H1 (cell line): ENCODE measurements at regions not wholly inside any gene's neighbourhood (a gene's known extent, or its start where the extent isn't known, plus 50 kb on each side); places are given as distances from the start of the nearest gene placed in this dataset.

Source experiments
- CTCF ChIA-PET: fragments of 300-600 bp; sonication (Branson Sonifier 250); formaldehyde crosslinking; loops from one replicate; lab custom pipeline; 2021; ENCODE audit not compliant: partially characterized antibody; lab: Charles Lee
- POLR2A ChIA-PET: fragments of 300-600 bp; sonication (Branson Sonifier 250); formaldehyde crosslinking; loops from one replicate; lab custom pipeline; 2021; ENCODE audit warnings: inconsistent platforms; ENCODE audit not compliant: partially characterized antibody; lab: Charles Lee
- DNase-seq, 2 experiments: peaks; one replicate each; pipeline versions ENCODE4 v3.0.0 to v3.0.0-alpha.2; 2010 to 2022; ENCODE audit warnings: low spot score in 2 of 2, low read depth in 1 of 2, mixed read lengths in 1 of 2
- FAIRE-seq: peaks from 2 replicates; lab custom pipeline; 2011; peaks lifted over from hg19 to GRCh38; lab: Jason Lieb, UNC
- H2AFZ ChIP-seq: 2 replicates; pipeline ENCODE4 v1.8.1; 2012; ENCODE audit warnings: low read length, inconsistent platforms
- H2AK5ac ChIP-seq: 2 replicates; pipeline ENCODE4 v1.6.1; 2013; ENCODE audit warnings: low read depth, low read length
- H2BK120ac ChIP-seq: replicated peaks from 2 replicates; pipeline ENCODE3; 2013; ENCODE audit warnings: low read depth, low read length, inconsistent platforms
- H2BK12ac ChIP-seq: 2 replicates; pipeline ENCODE4 v1.6.1; 2013; ENCODE audit warnings: low read depth, low read length
- H2BK15ac ChIP-seq: 2 replicates; pipeline ENCODE4 v1.6.1; 2013; ENCODE audit warnings: low read length
- H2BK20ac ChIP-seq: 2 replicates; pipeline ENCODE4 v1.6.1; 2013; ENCODE audit warnings: low read length
- H2BK5ac ChIP-seq: 2 replicates; pipeline ENCODE4 v1.6.1; 2013; ENCODE audit warnings: low read depth, low read length
- H3K14ac ChIP-seq: 2 replicates; pipeline ENCODE4 v1.6.1; 2013; ENCODE audit warnings: inconsistent platforms; ENCODE audit not compliant: insufficient read length
- H3K18ac ChIP-seq: 2 replicates; pipeline ENCODE4 v1.6.1; 2013; ENCODE audit warnings: low read length; ENCODE audit errors: extremely low read depth
- H3K23ac ChIP-seq: 2 replicates; pipeline ENCODE4 v1.6.1; 2013; ENCODE audit warnings: inconsistent platforms; ENCODE audit not compliant: insufficient read length
- H3K23me2 ChIP-seq: 2 replicates; pipeline ENCODE4 v1.6.1; 2013; ENCODE audit warnings: low read depth, low read length
- H3K27ac ChIP-seq: 2 replicates; pipeline ENCODE4 v1.6.1; 2011; ENCODE audit warnings: low read depth, low read length, inconsistent platforms
- H3K27me3 ChIP-seq, 4 experiments: replicated peaks in 1 of 4; 1 replicate in 1 of 4; 2 replicates in 3 of 4; pipeline versions ENCODE4 v1.6.1 to v1.8.1; 2011 to 2013; ENCODE audit warnings: low read length in 3 of 4, mild to moderate bottlenecking in 3 of 4, inconsistent platforms in 2 of 4, mixed read lengths in 2 of 4, moderate library complexity in 1 of 4; ENCODE audit not compliant: control insufficient read depth in 3 of 4, insufficient read depth in 3 of 4; ENCODE audit errors: extremely low read depth in 1 of 4
- H3K36me3 ChIP-seq, 4 experiments: 2 replicates each; pipeline versions ENCODE4 v1.6.1 to v1.8.1; 2011 to 2013; ENCODE audit warnings: mild to moderate bottlenecking in 4 of 4, low read length in 3 of 4, moderate library complexity in 2 of 4, control low read depth in 1 of 4, inconsistent platforms in 1 of 4; ENCODE audit not compliant: insufficient read depth in 4 of 4, control insufficient read depth in 2 of 4
- H3K4ac ChIP-seq: replicated peaks from 2 replicates; pipeline ENCODE3; 2013; ENCODE audit warnings: low read length, low read depth, mixed read lengths, inconsistent platforms; ENCODE audit not compliant: insufficient read length
- H3K4me1 ChIP-seq, 4 experiments: replicated peaks in 1 of 4; 1 replicate in 1 of 4; 2 replicates in 3 of 4; pipeline versions ENCODE4 v1.6.1 to v1.8.1; 2011 to 2013; ENCODE audit warnings: low read length in 3 of 4, inconsistent platforms in 2 of 4, mixed read lengths in 1 of 4; ENCODE audit not compliant: insufficient read depth in 4 of 4, control insufficient read depth in 3 of 4
- H3K4me2 ChIP-seq, 2 experiments: 2 replicates each; pipeline versions ENCODE4 v1.6.1 to v1.8.1; 2011 to 2013; ENCODE audit warnings: low read depth in 2 of 2, low read length in 2 of 2, control low read depth in 1 of 2, inconsistent platforms in 1 of 2, mild to moderate bottlenecking in 1 of 2; ENCODE audit not compliant: insufficient read depth in 1 of 2
- H3K4me3 ChIP-seq, 4 experiments: fragments of 200-600, 300-600 bp in 1 of 4; sonication (generic), shearing (Covaris generic), sonication (Bioruptor Twin) in 1 of 4; 2 replicates each; pipeline versions ENCODE4 v1.5.1 to v1.8.1; 2011 to 2016; ENCODE audit warnings: low read length in 4 of 4, low read depth in 3 of 4, control low read depth in 2 of 4, inconsistent platforms in 2 of 4, mild to moderate bottlenecking in 2 of 4, mixed read lengths in 1 of 4, moderate library complexity in 1 of 4; ENCODE audit not compliant: insufficient read depth in 2 of 4; ENCODE audit errors: extremely low read depth in 1 of 4
- H3K56ac ChIP-seq: replicated peaks from 2 replicates; pipeline ENCODE3; 2013; ENCODE audit warnings: low read depth, mild to moderate bottlenecking, mixed read lengths, low read length, inconsistent platforms; ENCODE audit not compliant: insufficient read length
- H3K79me1 ChIP-seq: 2 replicates; pipeline ENCODE4 v1.6.1; 2013; ENCODE audit warnings: low read depth, low read length, control low read depth
- H3K79me2 ChIP-seq, 2 experiments: 2 replicates each; pipeline versions ENCODE4 v1.6.1 to v1.8.1; 2012 to 2013; ENCODE audit warnings: low read length in 2 of 2, mild to moderate bottlenecking in 2 of 2, inconsistent platforms in 1 of 2; ENCODE audit not compliant: insufficient read depth in 2 of 2, control insufficient read depth in 1 of 2
- H3K9ac ChIP-seq, 4 experiments: replicated peaks in 1 of 4; 1 replicate in 1 of 4; 2 replicates in 3 of 4; pipeline versions ENCODE4 v1.6.1 to v1.8.1; 2011 to 2013; ENCODE audit warnings: low read depth in 3 of 4, low read length in 3 of 4, control low read depth in 2 of 4, mild to moderate bottlenecking in 2 of 4, moderate library complexity in 2 of 4, inconsistent platforms in 1 of 4; ENCODE audit errors: extremely low read depth in 1 of 4
- H3K9me3 ChIP-seq, 2 experiments: 2 replicates each; pipeline versions ENCODE4 v1.6.1 to v1.8.1; 2012 to 2013; ENCODE audit warnings: mild to moderate bottlenecking in 2 of 2, moderate library complexity in 2 of 2, control low read depth in 1 of 2, inconsistent platforms in 1 of 2, low read depth in 1 of 2, low read length in 1 of 2, mixed read lengths in 1 of 2; ENCODE audit not compliant: insufficient read depth in 2 of 2
- H4K20me1 ChIP-seq, 2 experiments: replicated peaks in 1 of 2; 2 replicates each; pipeline versions ENCODE3 to v1.8.1; 2011 to 2013; ENCODE audit warnings: inconsistent platforms in 2 of 2, low read length in 2 of 2, mild to moderate bottlenecking in 1 of 2; ENCODE audit not compliant: insufficient read depth in 2 of 2, control insufficient read depth in 1 of 2
- H4K5ac ChIP-seq: 2 replicates; pipeline ENCODE4 v1.6.1; 2013; ENCODE audit warnings: low read length, low read depth, mixed read lengths, inconsistent platforms; ENCODE audit not compliant: insufficient read length
- H4K8ac ChIP-seq: 2 replicates; pipeline ENCODE4 v1.8.0; 2013; ENCODE audit warnings: mild to moderate bottlenecking, moderate library complexity, low read length, inconsistent platforms; ENCODE audit not compliant: insufficient read depth; ENCODE audit errors: extremely low read depth
- H4K91ac ChIP-seq: replicated peaks from 2 replicates; pipeline ENCODE3; 2013; ENCODE audit warnings: low read length, mixed read lengths, inconsistent platforms; ENCODE audit not compliant: insufficient read length
- ASH2L ChIP-seq: fragments of 200-600, 300-600 bp; sonication (generic); IDR thresholded peaks from one replicate; pipeline ENCODE4 v1.7.1; 2017; ENCODE audit warnings: low read length
- ATF3 ChIP-seq: IDR thresholded peaks from 2 replicates; pipeline ENCODE4 v1.6.1; 2011; ENCODE audit warnings: low read depth, mild to moderate bottlenecking, low read length; ENCODE audit not compliant: insufficient read depth
- CEBPB ChIP-seq: IDR thresholded peaks from 2 replicates; pipeline ENCODE4 v1.6.1; 2012; ENCODE audit warnings: low read depth, low read length
- CHD2 ChIP-seq: IDR thresholded peaks from 2 replicates; pipeline ENCODE4 v1.6.1; 2012; ENCODE audit warnings: low read length, improper control_type of control experiment
- EGR1 ChIP-seq: IDR thresholded peaks from 2 replicates; pipeline ENCODE4 v1.6.1; 2011; ENCODE audit warnings: low read depth, low read length, borderline replicate concordance
- HDAC6 ChIP-seq: IDR thresholded peaks from one replicate; pipeline ENCODE4 v1.7.1; 2012; ENCODE audit warnings: low read depth, mild to moderate bottlenecking, inconsistent platforms, low read length, moderate library complexity
- NRF1 ChIP-seq: IDR thresholded peaks from 2 replicates; pipeline ENCODE4 v1.6.1; 2011; ENCODE audit warnings: mild to moderate bottlenecking, low read depth, low read length, improper control_type of control experiment
- SIRT6 ChIP-seq: IDR thresholded peaks from one replicate; pipeline ENCODE4 v1.7.1; 2012; ENCODE audit warnings: low read length, inconsistent platforms
- SP4 ChIP-seq: IDR thresholded peaks from 2 replicates; pipeline ENCODE4 v1.6.1; 2012; ENCODE audit warnings: low read length, inconsistent platforms
- WGBS, 2 experiments: shearing (Covaris generic) in 1 of 2; methylation state at CpG; one replicate each; pipeline versions ENCODE4 v1.1.6 to v1.1.7; 2013 to 2015; ENCODE audit warnings: low lambda C conversion rate in 2 of 2, mixed read lengths in 2 of 2, inconsistent platforms in 1 of 2, low coverage in 1 of 2, missing lambda C conversion rate in 1 of 2; ENCODE audit not compliant: insufficient replicate concordance in 2 of 2, insufficient coverage in 1 of 2, insufficient read length in 1 of 2; ENCODE audit errors: extremely low coverage in 1 of 2, missing lambda C conversion rate in 1 of 2; 5-methylcytosine and 5-hydroxymethylcytosine counted together

DNA sequence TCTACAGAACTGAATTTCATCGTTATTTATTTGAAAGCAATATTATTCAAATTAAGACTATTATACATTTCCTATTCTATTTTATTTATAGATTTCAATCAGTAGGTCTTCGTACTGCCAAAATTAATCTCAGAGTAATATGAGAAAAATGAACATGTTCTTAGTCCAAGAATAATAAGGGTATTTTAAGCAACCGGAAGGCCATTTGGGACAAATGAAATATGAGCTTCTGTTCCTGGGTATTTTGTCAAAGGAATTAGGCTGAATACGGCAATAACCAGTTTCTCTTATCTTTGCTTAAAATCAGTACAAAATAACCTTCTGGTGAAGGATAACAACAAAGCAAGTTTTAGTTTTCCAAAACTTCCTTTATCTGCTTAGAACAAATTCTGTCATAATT is 410.3 kb upstream of the PRR16 start:
- no peak overlapping the region for H2BK120ac ChIP-seq
- TF ChIP-seq ATF3 (no peak), HDAC6 (no peak), EGR1 (no peak), SIRT6 (no peak), ASH2L (no peak), CEBPB (no peak), NRF1 (no peak), SP4 (no peak), CHD2 (no peak)
- H3K36me3 ChIP-seq = no peaks in the 10 kb centered on the region
- no peak overlapping the region for H2BK20ac ChIP-seq
- no peak overlapping the region for H4K5ac ChIP-seq
- CTCF ChIA-PET = interaction anchor here (0.8 kb wide), 1 partner anchor 18 kb away, joined by 5 read pairs; no protein-coding TSS in a partner anchor
- H3K27ac ChIP-seq = no peak overlapping the region
- no peak overlapping the region for H3K23ac ChIP-seq
- H4K91ac ChIP-seq = no peak overlapping the region
- H2BK12ac ChIP-seq = no peak overlapping the region
- no peak overlapping the region for H3K4me3 ChIP-seq
- no peaks in the 10 kb centered on the region for H3K79me1 ChIP-seq
- no peak overlapping the region for H3K14ac ChIP-seq
- 91% methylated on average over 4 of the region's 4 CpGs; no CpG with 5 or more reads in 1 of the 2 experiments for WGBS, 2 experiments
- H4K20me1 ChIP-seq = no peaks in the 10 kb centered on the region
- no peak for DNase-seq
- no peak overlapping the region for H2BK15ac ChIP-seq
- H3K56ac ChIP-seq = no peak overlapping the region
- no peak overlapping the region for H3K4me2 ChIP-seq
- H3K27me3 ChIP-seq = no peaks in the 10 kb centered on the region
- no peak overlapping the region for H2BK5ac ChIP-seq
- POLR2A ChIA-PET = no interaction called here
- FAIRE-seq = no peak
- H3K4ac ChIP-seq = no peak overlapping the region
- no peaks in the 10 kb centered on the region for H3K4me1 ChIP-seq
- no peaks in the 10 kb centered on the region for H3K23me2 ChIP-seq
- H3K79me2 ChIP-seq = no peaks in the 10 kb centered on the region
- no peak overlapping the region for H2AK5ac ChIP-seq
- H3K9ac ChIP-seq = no peak overlapping the region
- H3K9me3 ChIP-seq = no peaks in the 10 kb centered on the region
- H4K8ac ChIP-seq = no peak overlapping the region
- no peak overlapping the region for H2AFZ ChIP-seq
- no peak overlapping the region for H3K18ac ChIP-seq
